ENCODE measurements at regions not wholly inside any gene's neighbourhood (a gene's known extent, or its start where the extent isn't known, plus 50 kb on each side); places are given as distances from the start of the nearest gene placed in this dataset.

DNA sequence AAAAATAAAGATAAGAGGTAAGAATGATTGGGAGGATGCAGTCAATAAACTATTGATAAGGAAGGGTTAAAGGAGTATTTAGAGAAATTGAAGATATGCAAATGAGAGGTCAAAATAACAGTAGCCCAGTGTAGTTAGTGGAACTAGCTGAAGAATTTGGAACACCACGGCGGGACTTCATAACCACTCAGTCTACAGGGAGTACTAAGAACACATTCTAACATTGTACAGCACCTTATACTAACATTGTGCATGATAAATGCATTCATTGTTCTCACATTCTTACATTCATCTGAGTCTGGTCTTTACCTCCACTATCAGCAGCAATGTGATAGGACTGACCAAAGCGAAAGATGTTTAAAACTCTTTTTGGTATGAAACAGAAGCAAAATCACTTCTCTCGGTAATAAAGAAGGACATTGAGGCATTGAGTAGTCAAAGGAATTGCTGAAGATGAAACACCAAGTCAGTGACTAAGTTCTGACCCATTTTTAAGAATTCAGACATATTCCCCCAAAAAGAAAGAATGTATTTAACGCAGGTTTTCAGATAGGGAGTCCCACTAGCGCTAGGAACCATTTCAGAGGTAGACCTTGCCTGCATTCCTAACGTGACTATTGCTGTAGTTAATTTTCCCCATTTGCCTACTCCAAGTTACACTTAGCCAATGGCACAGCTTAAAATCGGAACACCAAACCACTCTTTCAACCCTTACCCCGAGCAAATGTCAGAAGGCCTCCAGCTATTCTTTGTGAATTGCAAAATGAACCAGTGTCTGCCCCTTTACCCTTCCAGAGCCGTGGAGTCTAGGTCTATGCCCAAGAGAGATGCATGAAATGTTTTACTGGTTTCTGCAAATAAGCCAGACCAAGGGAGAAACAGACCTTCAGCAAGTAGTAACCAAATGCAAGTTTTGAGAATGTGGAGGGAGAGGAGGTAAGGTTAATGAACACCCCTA, 108.8 kb upstream of the IRF2BP2 start:
- Histone ChIP-seq H3K27ac (ENCODE audit: low read length) (no peak overlapping the region), H3K4me1 (ENCODE audit: control insufficient read depth, low read depth, low read length) (peaks cover 11% of the 10 kb centered on the region), H3K4me3 (ENCODE audit: low read length) (no peak overlapping the region), H3K9ac (ENCODE audit: low read length) (no peak overlapping the region), H3K27me3 (ENCODE audit: control insufficient read depth, insufficient read depth, low read length) (no peaks in the 10 kb centered on the region), H3K9me3 (ENCODE audit: control insufficient read depth, low read depth, low read length) (no peaks in the 10 kb centered on the region), H3K36me3 (ENCODE audit: control insufficient read depth, low read depth, low read length) (no peaks in the 10 kb centered on the region)

- H3K9ac ChIP-seq (ENCODE audit: low read length): no peak overlapping the region
- H3K27ac ChIP-seq (ENCODE audit: low read length): no peak overlapping the region
- no peaks in the 10 kb centered on the region for H3K36me3 ChIP-seq (ENCODE audit: control insufficient read depth, low read depth, low read length)
These were observed 107.0 kb upstream of the IRF2BP2 start for GRCh38 chr1:234716908-234717375.

DNA sequence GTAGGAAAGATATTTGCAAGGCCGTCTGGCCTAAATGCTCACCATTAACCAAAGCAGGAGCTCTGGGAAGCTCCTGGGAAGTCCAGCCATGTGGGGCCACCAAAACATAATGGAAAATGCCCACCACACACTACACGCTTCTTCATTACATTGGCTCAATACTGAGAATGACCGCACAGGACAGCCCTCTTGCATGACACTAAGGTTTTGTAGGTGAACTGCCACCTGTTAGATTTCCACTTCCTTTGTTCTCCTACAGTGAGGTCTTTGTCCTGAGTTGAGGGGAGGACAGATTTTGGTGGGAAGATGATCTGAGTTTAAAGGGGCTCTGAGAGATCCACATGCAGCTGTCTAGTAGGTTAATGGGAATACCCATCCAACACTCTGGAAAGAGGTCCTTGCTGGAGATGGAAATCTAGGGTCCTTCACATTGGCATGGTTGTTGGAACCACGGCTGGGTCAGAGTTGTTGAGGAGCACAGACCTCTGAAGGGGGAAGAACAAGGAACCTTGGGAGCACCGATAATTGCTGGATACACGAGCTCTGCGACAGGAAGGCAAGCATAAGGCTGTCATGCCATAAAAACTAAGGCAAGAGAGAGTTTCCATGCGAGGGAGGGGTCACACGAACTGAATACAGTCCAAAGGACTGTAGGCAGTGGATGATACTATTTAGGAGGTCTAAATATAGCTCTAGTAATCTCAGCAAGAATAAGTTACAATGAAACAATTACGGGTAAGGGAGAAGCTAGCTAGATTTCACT, 105.5 kb upstream of the IRF2BP2 start:
- H3K27ac ChIP-seq (ENCODE audit: low read length): no peak overlapping the region

More at GRCh38 chr1:234716908-234717375, 107.0 kb upstream of the IRF2BP2 start:
- Histone ChIP-seq H3K4me1 (ENCODE audit: control insufficient read depth, low read depth, low read length) (peaks cover under 1% of the 10 kb centered on the region), H3K27me3 (ENCODE audit: control insufficient read depth, insufficient read depth, low read length) (no peaks in the 10 kb centered on the region), H3K4me3 (ENCODE audit: low read length) (no peak overlapping the region), H3K9me3 (ENCODE audit: control insufficient read depth, low read depth, low read length) (no peaks in the 10 kb centered on the region)

DNA sequence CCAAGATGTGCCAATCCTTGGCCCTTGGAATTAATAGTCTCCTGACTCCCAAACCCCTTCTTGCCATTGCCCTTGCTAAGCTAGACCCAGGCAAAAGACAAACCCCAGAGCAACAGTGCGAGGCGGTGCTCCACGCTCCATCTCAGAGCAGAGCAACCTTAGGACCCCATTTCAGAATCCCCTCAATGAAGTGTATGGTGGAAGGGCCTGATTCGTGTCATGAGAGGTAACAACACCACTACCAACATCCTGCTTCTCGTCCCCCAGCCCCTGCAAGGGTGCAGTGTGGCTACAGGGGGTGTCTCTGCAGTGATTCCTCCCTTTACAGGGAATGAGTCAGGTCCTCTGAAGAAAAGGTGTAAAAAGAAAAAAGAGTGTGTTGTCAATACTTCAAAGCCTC, 103.9 kb upstream of the IRF2BP2 start:
- Histone ChIP-seq H3K27me3 (ENCODE audit: control insufficient read depth, insufficient read depth, low read length) (no peaks in the 10 kb centered on the region), H3K36me3 (ENCODE audit: control insufficient read depth, low read depth, low read length) (no peaks in the 10 kb centered on the region), H3K4me1 (ENCODE audit: control insufficient read depth, low read depth, low read length) (no peaks in the 10 kb centered on the region), H3K4me3 (ENCODE audit: low read length) (no peak overlapping the region), H3K9me3 (ENCODE audit: control insufficient read depth, low read depth, low read length) (no peaks in the 10 kb centered on the region), H3K27ac (ENCODE audit: low read length) (no peak overlapping the region), H3K9ac (ENCODE audit: low read length) (no peak overlapping the region)

More for the DNA sequence above, 105.5 kb upstream of the IRF2BP2 start:
- no peaks in the 10 kb centered on the region for H3K36me3 ChIP-seq (ENCODE audit: control insufficient read depth, low read depth, low read length)
- no peak overlapping the region for H3K9ac ChIP-seq (ENCODE audit: low read length)
- H3K27me3 ChIP-seq (ENCODE audit: control insufficient read depth, insufficient read depth, low read length): no peaks in the 10 kb centered on the region
- no peak overlapping the region for H3K4me3 ChIP-seq (ENCODE audit: low read length)
- no peaks in the 10 kb centered on the region for H3K4me1 ChIP-seq (ENCODE audit: control insufficient read depth, low read depth, low read length)
- no peaks in the 10 kb centered on the region for H3K9me3 ChIP-seq (ENCODE audit: control insufficient read depth, low read depth, low read length)

- Histone ChIP-seq H3K4me1 (ENCODE audit: control insufficient read depth, low read depth, low read length) (no peaks in the 10 kb centered on the region), H3K9me3 (ENCODE audit: control insufficient read depth, low read depth, low read length) (no peaks in the 10 kb centered on the region), H3K9ac (ENCODE audit: low read length) (no peak overlapping the region), H3K27ac (ENCODE audit: low read length) (no peak overlapping the region), H3K36me3 (ENCODE audit: control insufficient read depth, low read depth, low read length) (no peaks in the 10 kb centered on the region), H3K27me3 (ENCODE audit: control insufficient read depth, insufficient read depth, low read length) (no peaks in the 10 kb centered on the region), H3K4me3 (ENCODE audit: low read length) (no peak overlapping the region)
These were observed 103.5 kb upstream of the IRF2BP2 start for GRCh38 chr1:234713440-234713839.

- no peak overlapping the region for H3K4me3 ChIP-seq (ENCODE audit: low read length)
- H3K27me3 ChIP-seq (ENCODE audit: control insufficient read depth, insufficient read depth, low read length): no peaks in the 10 kb centered on the region
- no peak overlapping the region for H3K9ac ChIP-seq (ENCODE audit: low read length)
- H3K4me1 ChIP-seq (ENCODE audit: control insufficient read depth, low read depth, low read length): no peaks in the 10 kb centered on the region
- H3K9me3 ChIP-seq (ENCODE audit: control insufficient read depth, low read depth, low read length): no peaks in the 10 kb centered on the region
- H3K36me3 ChIP-seq (ENCODE audit: control insufficient read depth, low read depth, low read length): no peaks in the 10 kb centered on the region
- H3K27ac ChIP-seq (ENCODE audit: low read length): no peak overlapping the region
These were observed 102.9 kb upstream of the IRF2BP2 start for GRCh38 chr1:234712891-234713305.

DNA sequence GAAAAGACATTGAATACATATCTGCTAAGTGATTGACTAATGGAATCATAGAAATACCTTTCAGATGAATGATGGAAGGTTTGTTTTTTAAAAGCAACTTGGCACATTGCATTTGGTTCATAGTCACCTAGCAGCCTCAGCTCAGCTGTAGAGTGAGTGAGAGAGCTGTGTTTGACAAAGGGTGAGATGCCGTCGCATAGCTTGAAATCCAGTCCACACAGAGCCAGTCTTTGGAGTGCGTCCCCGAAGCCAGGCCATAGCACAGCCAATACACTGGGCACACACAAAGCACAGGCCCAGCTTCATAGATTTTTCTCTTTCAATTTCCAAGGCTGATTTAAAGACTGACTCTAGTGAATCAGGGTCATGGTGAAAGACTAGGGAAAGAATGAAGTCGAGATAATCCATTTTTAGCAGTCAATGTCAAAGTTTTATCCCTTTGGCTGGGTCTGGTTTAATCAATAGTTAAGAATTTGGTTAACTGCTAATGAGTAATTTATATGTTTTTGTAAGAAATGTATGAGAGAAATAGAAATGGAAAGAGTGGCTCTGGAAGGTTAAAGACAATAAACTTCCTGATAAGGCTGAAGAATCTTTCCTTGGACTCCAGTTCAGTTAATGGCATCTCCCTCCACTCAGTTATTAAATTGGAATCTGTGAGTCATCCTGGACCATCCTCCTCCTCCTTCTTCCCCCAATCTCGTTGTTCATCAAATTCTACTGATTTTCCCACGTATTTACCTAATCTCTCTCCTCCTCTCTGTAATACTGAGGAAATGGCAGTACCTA, 101.2 kb upstream of the IRF2BP2 start:
- Histone ChIP-seq H3K9ac (ENCODE audit: low read length) (no peak overlapping the region), H3K4me1 (ENCODE audit: control insufficient read depth, low read depth, low read length) (no peaks in the 10 kb centered on the region), H3K27me3 (ENCODE audit: control insufficient read depth, insufficient read depth, low read length) (no peaks in the 10 kb centered on the region), H3K27ac (ENCODE audit: low read length) (no peak overlapping the region), H3K4me3 (ENCODE audit: low read length) (no peak overlapping the region), H3K9me3 (ENCODE audit: control insufficient read depth, low read depth, low read length) (no peaks in the 10 kb centered on the region), H3K36me3 (ENCODE audit: control insufficient read depth, low read depth, low read length) (no peaks in the 10 kb centered on the region)

GRCh38 chr1:234710381-234710780, 100.4 kb upstream of the IRF2BP2 start:
- Histone ChIP-seq H3K9me3 (ENCODE audit: control insufficient read depth, low read depth, low read length) (no peaks in the 10 kb centered on the region), H3K27ac (ENCODE audit: low read length) (no peak overlapping the region), H3K4me1 (ENCODE audit: control insufficient read depth, low read depth, low read length) (no peaks in the 10 kb centered on the region), H3K9ac (ENCODE audit: low read length) (no peak overlapping the region), H3K36me3 (ENCODE audit: control insufficient read depth, low read depth, low read length) (no peaks in the 10 kb centered on the region), H3K4me3 (ENCODE audit: low read length) (no peak overlapping the region), H3K27me3 (ENCODE audit: control insufficient read depth, insufficient read depth, low read length) (no peaks in the 10 kb centered on the region)

GRCh38 chr1:234709473-234710228, 99.7 kb upstream of the IRF2BP2 start:
- Histone ChIP-seq H3K4me1 (ENCODE audit: control insufficient read depth, low read depth, low read length) (no peaks in the 10 kb centered on the region), H3K4me3 (ENCODE audit: low read length) (no peak overlapping the region), H3K27ac (ENCODE audit: low read length) (no peak overlapping the region), H3K27me3 (ENCODE audit: control insufficient read depth, insufficient read depth, low read length) (no peaks in the 10 kb centered on the region), H3K36me3 (ENCODE audit: control insufficient read depth, low read depth, low read length) (no peaks in the 10 kb centered on the region), H3K9ac (ENCODE audit: low read length) (no peak overlapping the region), H3K9me3 (ENCODE audit: control insufficient read depth, low read depth, low read length) (no peaks in the 10 kb centered on the region)

DNA sequence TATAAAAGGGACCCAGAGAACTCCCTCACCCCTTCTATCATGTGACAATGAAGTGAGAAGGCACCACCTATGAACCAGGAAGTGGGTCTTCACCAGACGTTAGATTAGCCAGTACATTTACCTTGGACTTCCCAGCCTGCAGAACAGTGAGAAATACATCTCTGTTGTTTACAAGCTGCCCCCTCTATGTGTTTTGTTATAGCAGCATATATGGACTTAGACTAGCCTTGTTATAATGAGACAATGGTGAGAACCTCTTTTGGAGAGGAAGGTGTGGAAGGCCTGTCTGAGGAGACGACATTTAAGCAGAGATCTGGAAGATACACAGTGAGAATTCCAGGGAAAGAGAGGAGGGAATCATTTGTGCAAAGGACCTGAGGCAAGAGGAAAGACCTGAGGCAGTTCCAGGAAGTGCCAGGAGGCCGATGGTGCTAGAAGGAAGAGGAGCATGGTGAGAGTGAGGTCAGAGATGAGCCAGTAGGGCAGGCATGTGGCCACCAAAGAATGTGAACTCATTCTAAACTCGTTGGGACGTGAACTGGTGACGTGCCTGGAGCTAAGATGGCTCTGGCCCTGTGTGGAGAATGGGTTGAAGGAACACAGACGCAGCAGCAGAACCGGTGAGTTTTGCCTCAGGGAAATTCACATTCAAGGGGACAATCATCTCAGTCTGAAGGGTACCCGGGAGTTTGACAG, 98.9 kb upstream of the IRF2BP2 start:
- H3K9ac ChIP-seq (ENCODE audit: low read length): no peak overlapping the region
- H3K27ac ChIP-seq (ENCODE audit: low read length): no peak overlapping the region
- no peaks in the 10 kb centered on the region for H3K4me1 ChIP-seq (ENCODE audit: control insufficient read depth, low read depth, low read length)
- no peaks in the 10 kb centered on the region for H3K27me3 ChIP-seq (ENCODE audit: control insufficient read depth, insufficient read depth, low read length)
- H3K36me3 ChIP-seq (ENCODE audit: control insufficient read depth, low read depth, low read length): no peaks in the 10 kb centered on the region
- no peak overlapping the region for H3K4me3 ChIP-seq (ENCODE audit: low read length)
- H3K9me3 ChIP-seq (ENCODE audit: control insufficient read depth, low read depth, low read length): no peaks in the 10 kb centered on the region

Measured in iPS-18a (cell line).